ENCODE measurements at regions not wholly inside any gene's neighbourhood (a gene's known extent, or its start where the extent isn't known, plus 50 kb on each side); places are given as distances from the start of the nearest gene placed in this dataset.

- FAIRE-seq (no peak), DNase-seq (no peak)
- 50 to 52% (median 50%) methylated on average over 1 of the region's 1 CpG for WGBS, 3 donors
- Histone ChIP-seq H3K27me3 (ENCODE audit: control insufficient read depth in 3 of 3, insufficient read depth in 3 of 3, low read length in 3 of 3) (no peaks in the 10 kb centered on the region), H3K27ac (ENCODE audit: low read depth in 1 of 3, low read length in 2 of 3) (no peak overlapping the region), H3K36me3 (ENCODE audit: control insufficient read depth in 3 of 3, insufficient read depth in 2 of 3, low read depth in 1 of 3, low read length in 3 of 3) (no peaks in the 10 kb centered on the region), H3K4me1 (ENCODE audit: control insufficient read depth in 3 of 3, insufficient read depth in 2 of 3, low read depth in 1 of 3, low read length in 2 of 3) (no peaks in the 10 kb centered on the region), H3K4me3 (ENCODE audit: low read depth in 1 of 3, low read length in 3 of 3) (no peak overlapping the region), H3K9me3 (ENCODE audit: control insufficient read depth in 2 of 2, insufficient read depth in 1 of 2, low read depth in 1 of 2, low read length in 1 of 2) (no peaks in the 10 kb centered on the region)
Measured at GRCh38 chrX:130999360-130999759, 58.8 kb upstream of the ARHGAP36 start.

Measured in small intestine (tissue), 7 donors.